Muscle of arm (tissue), 1 donor: ENCODE measurements at regions not wholly inside any gene's neighbourhood (a gene's known extent, or its start where the extent isn't known, plus 50 kb on each side); places are given as distances from the start of the nearest gene placed in this dataset.
"Not testable (repeated sequence)": the region's sequence is repeated elsewhere in the genome, so short reads cannot be mapped to it uniquely, and the experiment has no call there.

Source experiments
- DNase-seq: peaks from one replicate; pipeline ENCODE4 v3.0.0-alpha.2; 2013

- DNase-seq: no peak
Observed at GRCh38 chr5:106014262-106014661, 1656.5 kb downstream of the EFNA5 start.

- DNase-seq: no peak
Observed at GRCh38 chr5:106006242-106006641, 1664.5 kb downstream of the EFNA5 start.

GRCh38 chr5:105998991-105999390 lies 1671.7 kb downstream of the EFNA5 start:
- DNase-seq: not testable (repeated sequence)

- DNase-seq: no peak
Observed at GRCh38 chr5:105993027-105993426, 1677.7 kb downstream of the EFNA5 start.

GRCh38 chr5:105982526-105982925 lies 1688.2 kb downstream of the EFNA5 start:
- no peak for DNase-seq

GRCh38 chr5:105978011-105978410 lies 1692.7 kb downstream of the EFNA5 start:
- DNase-seq: no peak

- no peak for DNase-seq
Observed at GRCh38 chr5:105977163-105977562, 1693.6 kb downstream of the EFNA5 start.

- DNase-seq: no peak
Observed at GRCh38 chr5:105970919-105971318, 1699.8 kb downstream of the EFNA5 start.

- DNase-seq: no peak
Observed at GRCh38 chr5:105968981-105969380, 1701.8 kb downstream of the EFNA5 start.

GRCh38 chr5:105963696-105964255 lies 1707.0 kb downstream of the EFNA5 start:
- DNase-seq: no peak

- no peak for DNase-seq
Observed at GRCh38 chr5:105961572-105961971, 1709.2 kb downstream of the EFNA5 start.

- no peak for DNase-seq
Observed at GRCh38 chr5:105956456-105957196, 1714.1 kb downstream of the EFNA5 start.

GRCh38 chr5:105954341-105954740 lies 1716.4 kb downstream of the EFNA5 start:
- DNase-seq: no peak

- DNase-seq: no peak
Observed at GRCh38 chr5:105953616-105954015, 1717.1 kb downstream of the EFNA5 start.

GRCh38 chr5:105952875-105953274 lies 1717.9 kb downstream of the EFNA5 start:
- DNase-seq: no peak

- no peak for DNase-seq
Observed at GRCh38 chr5:105947461-105947860, 1723.3 kb downstream of the EFNA5 start.

GRCh38 chr5:105945203-105945972 lies 1725.3 kb downstream of the EFNA5 start:
- no peak for DNase-seq

- no peak for DNase-seq
Observed at GRCh38 chr5:105940181-105940580, 1730.6 kb downstream of the EFNA5 start.

- DNase-seq: no peak
Observed at GRCh38 chr5:105934171-105934570, 1736.6 kb downstream of the EFNA5 start.

GRCh38 chr5:105931881-105932421 lies 1738.8 kb downstream of the EFNA5 start:
- peak; percentile 40 for DNase-seq

- no peak for DNase-seq
Observed at GRCh38 chr5:105929858-105930257, 1740.9 kb downstream of the EFNA5 start.

GRCh38 chr5:105924366-105924765 lies 1746.4 kb downstream of the EFNA5 start:
- no peak for DNase-seq

- no peak for DNase-seq
Observed at GRCh38 chr5:105922574-105922973, 1748.2 kb downstream of the EFNA5 start.
